ENCODE measurements at regions not wholly inside any gene's neighbourhood (a gene's known extent, or its start where the extent isn't known, plus 50 kb on each side); places are given as distances from the start of the nearest gene placed in this dataset.

DNA sequence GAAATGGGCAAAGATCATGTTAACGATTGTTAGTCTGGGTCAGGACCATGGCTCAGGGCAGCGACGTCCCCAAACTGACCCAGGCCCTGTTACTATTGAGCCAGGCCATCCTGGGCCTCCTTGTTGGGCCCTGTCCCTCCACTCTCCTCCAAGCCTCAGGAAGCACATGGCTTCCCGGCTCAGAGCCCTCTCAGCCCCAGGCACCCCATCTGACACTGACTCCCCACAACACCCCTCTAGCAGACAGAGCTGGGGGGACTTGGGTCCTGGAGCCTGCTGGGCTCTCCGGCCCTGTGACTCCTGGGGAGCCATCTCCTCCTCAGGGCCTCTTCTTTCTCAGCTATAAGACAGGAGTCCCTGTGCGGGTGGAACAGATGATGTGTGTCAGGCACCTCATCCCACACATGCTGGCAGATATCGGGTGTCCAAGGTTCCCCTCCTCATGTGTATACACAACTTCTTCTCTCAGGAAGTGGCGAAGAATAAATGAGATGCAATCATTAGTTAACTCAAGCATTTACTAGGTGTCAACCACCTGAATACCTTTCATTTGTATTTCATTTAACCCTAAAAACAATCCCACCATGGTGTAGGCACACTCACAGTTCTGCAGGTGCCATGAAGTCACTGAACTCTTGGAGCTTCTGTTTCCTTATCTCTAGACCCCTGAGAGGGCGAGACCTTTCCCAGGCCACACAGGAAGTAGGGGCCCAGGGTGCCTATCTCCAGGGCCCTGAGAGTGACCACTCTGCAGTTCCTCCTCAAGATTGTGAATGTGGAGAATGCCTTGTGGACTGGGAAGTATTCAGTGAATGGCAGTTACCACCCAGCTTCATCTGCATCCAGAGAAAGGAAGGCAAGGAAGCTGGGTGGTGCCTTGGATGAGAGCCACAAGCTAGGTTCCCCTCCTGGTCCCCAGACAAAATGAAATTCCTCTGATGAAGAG lies 282.5 kb upstream of the TLE3 start:
- no peak for ATAC-seq
- H3K4me3 ChIP-seq = no peak overlapping the region
- H3K9me3 ChIP-seq (replicated peaks; ENCODE audit: control insufficient read depth, insufficient read depth, low read length) = no peaks in the 10 kb centered on the region; the same call in 2 of the 3 replicates
- RAD21 ChIA-PET (ENCODE audit: unreplicated experiment) = no interaction called here
- no peak for FAIRE-seq
- 33% methylated on average over 9 of the region's 9 CpGs for WGBS (ENCODE audit: insufficient coverage, insufficient replicate concordance, low lambda C conversion rate, missing lambda C conversion rate)
- in situ Hi-C loops (cut with MboI) (no loop called here), intact Hi-C loops (cut with micrococcal nuclease; ENCODE audit: unreplicated experiment) (no loop called here)
- no peak overlapping the region for H2AFZ ChIP-seq (ENCODE audit: control insufficient read depth, low read depth, low read length)
- H3K36me3 ChIP-seq (ENCODE audit: control insufficient read depth in 2 of 2, insufficient read depth in 2 of 2, low read length in 1 of 2) = no peaks in the 10 kb centered on the region
- POLR2A ChIA-PET = no interaction called here
- no peak overlapping the region for H3K9ac ChIP-seq (ENCODE audit: control insufficient read depth, insufficient read depth, low read length)
- no peaks in the 10 kb centered on the region for H4K20me1 ChIP-seq (ENCODE audit: control insufficient read depth, insufficient read depth)
- H3K27me3 ChIP-seq (replicated peaks in 1 of 2; ENCODE audit: control insufficient read depth in 2 of 2, insufficient read depth in 2 of 2, low read length in 1 of 2) = peaks cover 0 to 4% of the 10 kb centered on the region in 2 experiments; a peak in 3 of 4 replicates
- no peak overlapping the region for H3K27ac ChIP-seq (ENCODE audit: control insufficient read depth, insufficient read depth)
- no peaks in the 10 kb centered on the region for H3K4me1 ChIP-seq (ENCODE audit: control insufficient read depth, insufficient read depth, low read length)
- no peak overlapping the region for H3K4me2 ChIP-seq (ENCODE audit: control insufficient read depth, insufficient read depth)
- DNase-seq (ENCODE audit: low read depth, low spot score) = no peak
- H3K79me2 ChIP-seq (ENCODE audit: control insufficient read depth, insufficient read depth, low read length) = no peaks in the 10 kb centered on the region
- CTCF ChIA-PET = no interaction called here
- BruUV-seq (replicated peaks) = no TSS peak
- TF ChIP-seq, protein P1, sequence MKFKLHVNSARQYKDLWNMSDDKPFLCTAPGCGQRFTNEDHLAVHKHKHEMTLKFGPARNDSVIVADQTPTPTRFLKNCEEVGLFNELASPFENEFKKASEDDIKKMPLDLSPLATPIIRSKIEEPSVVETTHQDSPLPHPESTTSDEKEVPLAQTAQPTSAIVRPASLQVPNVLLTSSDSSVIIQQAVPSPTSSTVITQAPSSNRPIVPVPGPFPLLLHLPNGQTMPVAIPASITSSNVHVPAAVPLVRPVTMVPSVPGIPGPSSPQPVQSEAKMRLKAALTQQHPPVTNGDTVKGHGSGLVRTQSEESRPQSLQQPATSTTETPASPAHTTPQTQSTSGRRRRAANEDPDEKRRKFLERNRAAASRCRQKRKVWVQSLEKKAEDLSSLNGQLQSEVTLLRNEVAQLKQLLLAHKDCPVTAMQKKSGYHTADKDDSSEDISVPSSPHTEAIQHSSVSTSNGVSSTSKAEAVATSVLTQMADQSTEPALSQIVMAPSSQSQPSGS (IDR thresholded peaks at IDR 0.05; ENCODE audit: low read length) = no peak
- TF ChIP-seq ZBED1 (IDR thresholded peaks at IDR 0.05; ENCODE audit: borderline replicate concordance) (no peak), PKNOX1 (IDR thresholded peaks at IDR 0.05) (no peak), MXI1 (IDR thresholded peaks at IDR 0.05; ENCODE audit: low read depth, low read length) (no peak), EP300 (IDR thresholded peaks at IDR 0.05; ENCODE audit: borderline replicate concordance in 1 of 2, control insufficient read depth in 1 of 2, low read depth in 2 of 2, low read length in 2 of 2) (no peak), HDAC2 (IDR thresholded peaks at IDR 0.05) (no peak), HDGF (IDR thresholded peaks at IDR 0.05) (no peak), PML (IDR thresholded peaks at IDR 0.05; ENCODE audit: low read length) (no peak), HCFC1 (IDR thresholded peaks at IDR 0.05; ENCODE audit: low read length) (no peak)
- TF ChIP-seq, protein P2, sequence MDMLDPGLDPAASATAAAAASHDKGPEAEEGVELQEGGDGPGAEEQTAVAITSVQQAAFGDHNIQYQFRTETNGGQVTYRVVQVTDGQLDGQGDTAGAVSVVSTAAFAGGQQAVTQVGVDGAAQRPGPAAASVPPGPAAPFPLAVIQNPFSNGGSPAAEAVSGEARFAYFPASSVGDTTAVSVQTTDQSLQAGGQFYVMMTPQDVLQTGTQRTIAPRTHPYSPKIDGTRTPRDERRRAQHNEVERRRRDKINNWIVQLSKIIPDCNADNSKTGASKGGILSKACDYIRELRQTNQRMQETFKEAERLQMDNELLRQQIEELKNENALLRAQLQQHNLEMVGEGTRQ (IDR thresholded peaks at IDR 0.05; ENCODE audit: borderline replicate concordance, low read depth, low read length) = no peak
- TF ChIP-seq, protein P3, sequence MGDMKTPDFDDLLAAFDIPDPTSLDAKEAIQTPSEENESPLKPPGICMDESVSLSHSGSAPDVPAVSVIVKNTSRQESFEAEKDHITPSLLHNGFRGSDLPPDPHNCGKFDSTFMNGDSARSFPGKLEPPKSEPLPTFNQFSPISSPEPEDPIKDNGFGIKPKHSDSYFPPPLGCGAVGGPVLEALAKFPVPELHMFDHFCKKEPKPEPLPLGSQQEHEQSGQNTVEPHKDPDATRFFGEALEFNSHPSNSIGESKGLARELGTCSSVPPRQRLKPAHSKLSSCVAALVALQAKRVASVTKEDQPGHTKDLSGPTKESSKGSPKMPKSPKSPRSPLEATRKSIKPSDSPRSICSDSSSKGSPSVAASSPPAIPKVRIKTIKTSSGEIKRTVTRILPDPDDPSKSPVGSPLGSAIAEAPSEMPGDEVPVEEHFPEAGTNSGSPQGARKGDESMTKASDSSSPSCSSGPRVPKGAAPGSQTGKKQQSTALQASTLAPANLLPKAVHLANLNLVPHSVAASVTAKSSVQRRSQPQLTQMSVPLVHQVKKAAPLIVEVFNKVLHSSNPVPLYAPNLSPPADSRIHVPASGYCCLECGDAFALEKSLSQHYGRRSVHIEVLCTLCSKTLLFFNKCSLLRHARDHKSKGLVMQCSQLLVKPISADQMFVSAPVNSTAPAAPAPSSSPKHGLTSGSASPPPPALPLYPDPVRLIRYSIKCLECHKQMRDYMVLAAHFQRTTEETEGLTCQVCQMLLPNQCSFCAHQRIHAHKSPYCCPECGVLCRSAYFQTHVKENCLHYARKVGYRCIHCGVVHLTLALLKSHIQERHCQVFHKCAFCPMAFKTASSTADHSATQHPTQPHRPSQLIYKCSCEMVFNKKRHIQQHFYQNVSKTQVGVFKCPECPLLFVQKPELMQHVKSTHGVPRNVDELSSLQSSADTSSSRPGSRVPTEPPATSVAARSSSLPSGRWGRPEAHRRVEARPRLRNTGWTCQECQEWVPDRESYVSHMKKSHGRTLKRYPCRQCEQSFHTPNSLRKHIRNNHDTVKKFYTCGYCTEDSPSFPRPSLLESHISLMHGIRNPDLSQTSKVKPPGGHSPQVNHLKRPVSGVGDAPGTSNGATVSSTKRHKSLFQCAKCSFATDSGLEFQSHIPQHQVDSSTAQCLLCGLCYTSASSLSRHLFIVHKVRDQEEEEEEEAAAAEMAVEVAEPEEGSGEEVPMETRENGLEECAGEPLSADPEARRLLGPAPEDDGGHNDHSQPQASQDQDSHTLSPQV (IDR thresholded peaks at IDR 0.05) = no peak
- SMC1A ChIA-PET (ENCODE audit: uncharacterized antibody, unreplicated experiment) = no interaction called here
